ENCODE measurements at regions not wholly inside any gene's neighbourhood (a gene's known extent, or its start where the extent isn't known, plus 50 kb on each side); places are given as distances from the start of the nearest gene placed in this dataset.

- Histone ChIP-seq H3K27me3 (replicated peaks) (peaks cover 42% of the 10 kb centered on the region), H3K27ac (no peak overlapping the region), H3K36me3 (replicated peaks) (no peaks in the 10 kb centered on the region), H3K4me3 (ENCODE audit: low read depth, low read length) (no peak overlapping the region)
- DNase-seq: no peak
- no peak for TF ChIP-seq CTCF (IDR thresholded peaks at IDR 0.05; ENCODE audit: low read depth, low read length, missing control alignments)
- in situ Hi-C loops (cut with HindIII; ENCODE audit: low pct_ligation_motif_present, low sequenced_read_pairs): no loop called here
Measured at GRCh38 chr17:36813957-36814563, 123.2 kb upstream of the LHX1 start.

- in situ Hi-C loops (cut with HindIII; ENCODE audit: low pct_ligation_motif_present, low sequenced_read_pairs): no loop called here
- TF ChIP-seq CTCF (IDR thresholded peaks at IDR 0.05; ENCODE audit: low read depth, low read length, missing control alignments): no peak
- H3K4me3 ChIP-seq (ENCODE audit: low read depth, low read length): no peak overlapping the region
- H3K27ac ChIP-seq: no peak overlapping the region
- no peaks in the 10 kb centered on the region for H3K36me3 ChIP-seq (replicated peaks)
- peaks cover 37% of the 10 kb centered on the region for H3K27me3 ChIP-seq (replicated peaks)
- no peak for DNase-seq
Measured at GRCh38 chr17:36814958-36815357, 122.3 kb upstream of the LHX1 start.

GRCh38 chr17:36816214-36816906 lies 120.9 kb upstream of the LHX1 start:
- no peaks in the 10 kb centered on the region for H3K36me3 ChIP-seq (replicated peaks)
- no peak for DNase-seq
- H3K27ac ChIP-seq: no peak overlapping the region
- in situ Hi-C loops (cut with HindIII; ENCODE audit: low pct_ligation_motif_present, low sequenced_read_pairs): no loop called here
- H3K27me3 ChIP-seq (replicated peaks): peaks cover 24% of the 10 kb centered on the region
- no peak for TF ChIP-seq CTCF (IDR thresholded peaks at IDR 0.05; ENCODE audit: low read depth, low read length, missing control alignments)
- H3K4me3 ChIP-seq (ENCODE audit: low read depth, low read length): no peak overlapping the region

- H3K27me3 ChIP-seq (replicated peaks): peaks cover 19% of the 10 kb centered on the region
- no peak for TF ChIP-seq CTCF (IDR thresholded peaks at IDR 0.05; ENCODE audit: low read depth, low read length, missing control alignments)
- no peak overlapping the region for H3K4me3 ChIP-seq (ENCODE audit: low read depth, low read length)
- in situ Hi-C loops (cut with HindIII; ENCODE audit: low pct_ligation_motif_present, low sequenced_read_pairs): no loop called here
- no peaks in the 10 kb centered on the region for H3K36me3 ChIP-seq (replicated peaks)
- no peak overlapping the region for H3K27ac ChIP-seq
- DNase-seq: no peak
Measured at GRCh38 chr17:36816907-36817288, 120.4 kb upstream of the LHX1 start.

GRCh38 chr17:36817483-36818048 lies 119.7 kb upstream of the LHX1 start:
- TF ChIP-seq CTCF (IDR thresholded peaks at IDR 0.05; ENCODE audit: low read depth, low read length, missing control alignments): no peak
- H3K27me3 ChIP-seq (replicated peaks): peaks cover 18% of the 10 kb centered on the region
- H3K4me3 ChIP-seq (ENCODE audit: low read depth, low read length): no peak overlapping the region
- in situ Hi-C loops (cut with HindIII; ENCODE audit: low pct_ligation_motif_present, low sequenced_read_pairs): no loop called here
- no peaks in the 10 kb centered on the region for H3K36me3 ChIP-seq (replicated peaks)
- no peak overlapping the region for H3K27ac ChIP-seq
- no peak for DNase-seq
